ENCODE measurements at regions not wholly inside any gene's neighbourhood (a gene's known extent, or its start where the extent isn't known, plus 50 kb on each side); places are given as distances from the start of the nearest gene placed in this dataset.

DNA sequence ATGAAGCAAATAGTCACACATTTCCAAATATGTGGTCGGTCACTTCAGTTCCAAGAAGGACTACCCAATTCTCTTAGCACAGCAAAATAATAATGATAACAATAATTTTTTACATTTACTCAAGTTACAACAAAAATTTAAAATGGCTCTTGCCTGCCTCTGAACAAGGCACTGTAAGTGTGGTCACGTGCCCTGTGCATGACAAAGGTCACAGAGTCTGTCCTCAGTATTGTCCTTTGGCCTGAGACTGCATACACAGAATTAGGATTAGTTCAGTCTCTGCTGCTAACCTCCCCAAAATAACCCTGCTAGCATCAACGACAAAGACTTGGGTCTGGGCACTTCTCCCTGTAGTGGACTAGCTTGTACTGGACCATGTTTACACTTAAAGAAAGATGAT lies 297.1 kb upstream of the DUSP10 start:
- no peak overlapping the region for H3K9ac ChIP-seq (ENCODE audit: low read depth, low read length, poor library complexity, severe bottlenecking)
- TF ChIP-seq EZH2phosphoT487 (IDR thresholded peaks at IDR 0.05; ENCODE audit: borderline replicate concordance): no peak
- TF ChIP-seq, protein P1, sequence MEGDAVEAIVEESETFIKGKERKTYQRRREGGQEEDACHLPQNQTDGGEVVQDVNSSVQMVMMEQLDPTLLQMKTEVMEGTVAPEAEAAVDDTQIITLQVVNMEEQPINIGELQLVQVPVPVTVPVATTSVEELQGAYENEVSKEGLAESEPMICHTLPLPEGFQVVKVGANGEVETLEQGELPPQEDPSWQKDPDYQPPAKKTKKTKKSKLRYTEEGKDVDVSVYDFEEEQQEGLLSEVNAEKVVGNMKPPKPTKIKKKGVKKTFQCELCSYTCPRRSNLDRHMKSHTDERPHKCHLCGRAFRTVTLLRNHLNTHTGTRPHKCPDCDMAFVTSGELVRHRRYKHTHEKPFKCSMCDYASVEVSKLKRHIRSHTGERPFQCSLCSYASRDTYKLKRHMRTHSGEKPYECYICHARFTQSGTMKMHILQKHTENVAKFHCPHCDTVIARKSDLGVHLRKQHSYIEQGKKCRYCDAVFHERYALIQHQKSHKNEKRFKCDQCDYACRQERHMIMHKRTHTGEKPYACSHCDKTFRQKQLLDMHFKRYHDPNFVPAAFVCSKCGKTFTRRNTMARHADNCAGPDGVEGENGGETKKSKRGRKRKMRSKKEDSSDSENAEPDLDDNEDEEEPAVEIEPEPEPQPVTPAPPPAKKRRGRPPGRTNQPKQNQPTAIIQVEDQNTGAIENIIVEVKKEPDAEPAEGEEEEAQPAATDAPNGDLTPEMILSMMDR (conservative IDR thresholded peaks at IDR 0.05; ENCODE audit: low read length): no peak
- H2AFZ ChIP-seq (ENCODE audit: low read length): no peak overlapping the region
- H3K36me3 ChIP-seq (ENCODE audit: insufficient read depth, low read length): no peaks in the 10 kb centered on the region
- H3K4me2 ChIP-seq (ENCODE audit: low read depth, low read length, poor library complexity, severe bottlenecking): no peak overlapping the region
- H3K9me3 ChIP-seq (ENCODE audit: insufficient read depth, low read depth, low read length): no peaks in the 10 kb centered on the region
- no peaks in the 10 kb centered on the region for H3K79me2 ChIP-seq (ENCODE audit: insufficient read depth, low read length)
- no peaks in the 10 kb centered on the region for H4K20me1 ChIP-seq (ENCODE audit: insufficient read depth, low read length, poor library complexity, severe bottlenecking)
- H3K27me3 ChIP-seq (ENCODE audit: insufficient read depth, low read length, poor library complexity, severe bottlenecking): no peaks in the 10 kb centered on the region
- H3F3A ChIP-seq (ENCODE audit: low read depth): no peaks in the 10 kb centered on the region
- no peaks in the 10 kb centered on the region for H3K9me2 ChIP-seq (replicated peaks; ENCODE audit: low read depth, low read length)
- H3K4me3 ChIP-seq (ENCODE audit: low read length, poor library complexity, severe bottlenecking): no peak overlapping the region
- peaks cover 19% of the 10 kb centered on the region for H3K4me1 ChIP-seq (ENCODE audit: insufficient read depth, low read length, poor library complexity, severe bottlenecking)

DNA sequence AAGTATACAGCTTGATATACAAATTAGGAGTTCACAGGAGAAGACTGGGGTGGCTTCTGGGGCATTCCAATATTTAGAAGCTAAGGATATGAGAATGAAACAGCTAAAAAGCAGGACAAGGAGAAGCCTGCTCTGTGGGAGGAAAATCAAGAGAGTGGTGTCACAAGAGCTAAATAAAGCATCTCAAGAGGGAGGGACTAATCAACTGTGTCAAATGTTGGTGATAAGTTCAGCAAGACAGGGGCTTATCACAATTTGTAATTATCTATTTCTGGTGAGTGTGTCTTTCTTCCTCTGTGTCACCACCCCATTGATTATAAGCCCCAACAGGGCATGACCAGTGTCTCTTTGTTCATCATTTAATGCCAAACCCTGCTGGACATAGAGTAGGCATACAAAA lies 295.8 kb upstream of the DUSP10 start:
- no peaks in the 10 kb centered on the region for H3K9me3 ChIP-seq (ENCODE audit: insufficient read depth, low read depth, low read length)

DNA sequence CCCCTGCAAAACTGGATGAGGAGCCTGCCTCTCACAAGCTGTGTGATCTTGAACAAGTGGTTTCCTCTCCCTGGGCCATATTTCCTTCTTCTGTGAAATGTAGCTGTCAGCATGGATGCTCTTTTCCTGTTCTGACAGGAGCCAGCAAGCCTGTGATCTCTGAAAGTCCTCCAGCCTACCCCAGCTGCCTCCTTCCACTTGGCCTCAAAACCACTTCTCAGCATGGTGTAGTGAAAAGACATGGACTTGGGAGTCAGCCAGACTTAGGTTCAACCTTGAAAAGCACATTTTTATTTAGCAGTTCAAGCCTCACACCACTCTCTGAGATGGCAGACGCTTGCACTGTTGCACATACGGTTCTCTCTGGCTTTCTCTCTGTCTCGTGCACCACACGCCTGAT lies 292.9 kb upstream of the DUSP10 start:
- Histone ChIP-seq H3K4me2 (ENCODE audit: low read depth, low read length, poor library complexity, severe bottlenecking) (peak overlapping the region; percentile 32), H3K79me2 (ENCODE audit: insufficient read depth, low read length) (no peaks in the 10 kb centered on the region), H3K4me1 (ENCODE audit: insufficient read depth, low read length, poor library complexity, severe bottlenecking) (peaks cover 12% of the 10 kb centered on the region), H2AFZ (ENCODE audit: low read length) (peak overlapping the region; percentile 42; the same call in 1 of the 2 replicates), H4K20me1 (ENCODE audit: insufficient read depth, low read length, poor library complexity, severe bottlenecking) (no peaks in the 10 kb centered on the region), H3F3A (ENCODE audit: low read depth) (no peaks in the 10 kb centered on the region), H3K9me3 (ENCODE audit: insufficient read depth, low read depth, low read length) (no peaks in the 10 kb centered on the region), H3K27me3 (ENCODE audit: insufficient read depth, low read length, poor library complexity, severe bottlenecking) (no peaks in the 10 kb centered on the region), H3K36me3 (ENCODE audit: insufficient read depth, low read length) (no peaks in the 10 kb centered on the region), H3K9me2 (replicated peaks; ENCODE audit: low read depth, low read length) (no peaks in the 10 kb centered on the region), H3K4me3 (ENCODE audit: low read length, poor library complexity, severe bottlenecking) (peak overlapping the region; percentile 9), H3K9ac (ENCODE audit: low read depth, low read length, poor library complexity, severe bottlenecking) (peak overlapping the region; percentile 19)
- TF ChIP-seq, protein P1 (conservative IDR thresholded peaks at IDR 0.05; ENCODE audit: low read length): no peak
- TF ChIP-seq EZH2phosphoT487 (IDR thresholded peaks at IDR 0.05; ENCODE audit: borderline replicate concordance): no peak

More for the DNA sequence above, 295.8 kb upstream of the DUSP10 start:
- H3K9ac ChIP-seq (ENCODE audit: low read depth, low read length, poor library complexity, severe bottlenecking): no peak overlapping the region
- H4K20me1 ChIP-seq (ENCODE audit: insufficient read depth, low read length, poor library complexity, severe bottlenecking): no peaks in the 10 kb centered on the region
- TF ChIP-seq, protein P1 (conservative IDR thresholded peaks at IDR 0.05; ENCODE audit: low read length): no peak
- no peak for TF ChIP-seq EZH2phosphoT487 (IDR thresholded peaks at IDR 0.05; ENCODE audit: borderline replicate concordance)
- no peaks in the 10 kb centered on the region for H3K9me2 ChIP-seq (replicated peaks; ENCODE audit: low read depth, low read length)
- H3K4me1 ChIP-seq (ENCODE audit: insufficient read depth, low read length, poor library complexity, severe bottlenecking): peaks cover 12% of the 10 kb centered on the region
- H3F3A ChIP-seq (ENCODE audit: low read depth): no peaks in the 10 kb centered on the region
- no peaks in the 10 kb centered on the region for H3K79me2 ChIP-seq (ENCODE audit: insufficient read depth, low read length)
- H3K36me3 ChIP-seq (ENCODE audit: insufficient read depth, low read length): no peaks in the 10 kb centered on the region
- H3K4me2 ChIP-seq (ENCODE audit: low read depth, low read length, poor library complexity, severe bottlenecking): no peak overlapping the region
- no peaks in the 10 kb centered on the region for H3K27me3 ChIP-seq (ENCODE audit: insufficient read depth, low read length, poor library complexity, severe bottlenecking)
- no peak overlapping the region for H2AFZ ChIP-seq (ENCODE audit: low read length)
- no peak overlapping the region for H3K4me3 ChIP-seq (ENCODE audit: low read length, poor library complexity, severe bottlenecking)
